Uterus (tissue), 3 donors: ENCODE measurements at regions not wholly inside any gene's neighbourhood (a gene's known extent, or its start where the extent isn't known, plus 50 kb on each side); places are given as distances from the start of the nearest gene placed in this dataset.
A peak's percentile ranks its signal among the peaks of the same experiment; 100 is the strongest.

ENCODE experiments used
- DNase-seq, 2 donors: peaks; one replicate each; pipeline ENCODE4 v3.0.0-alpha.2; 2019 to 2020
- H3K27ac ChIP-seq, 2 donors: fragments of 200-600 bp; sonication (generic); 1 replicate in 1 of 2; 2 replicates in 1 of 2; pipeline ENCODE4 v1.5.1; 2016 to 2018
- H3K27me3 ChIP-seq, 2 donors: fragments of 200-600 bp; sonication (generic); one replicate each; pipeline ENCODE4 v1.5.1; 2018 to 2019; ENCODE audit warnings: control low read depth in 1 of 2
- H3K36me3 ChIP-seq, 2 donors: fragments of 200-600 bp; sonication (generic); one replicate each; pipeline ENCODE4 v1.5.1; 2019; ENCODE audit warnings: control low read depth in 1 of 2
- H3K4me1 ChIP-seq, 2 donors: fragments of 200-600 bp; sonication (generic); one replicate each; pipeline ENCODE4 v1.5.1; 2018 to 2019; ENCODE audit warnings: control low read depth in 1 of 2
- H3K4me3 ChIP-seq, 2 donors: fragments of 200-600 bp; sonication (generic); 1 replicate in 1 of 2; 2 replicates in 1 of 2; pipeline ENCODE4 v1.5.1; 2018 to 2019; ENCODE audit warnings: mild to moderate bottlenecking in 1 of 2
- H3K9me3 ChIP-seq, 2 donors: fragments of 200-600 bp; sonication (generic); one replicate each; pipeline ENCODE4 v1.5.1; 2019; ENCODE audit warnings: control low read depth in 1 of 2
- POLR2A ChIP-seq, 2 donors: fragments of 450-650 bp; IDR thresholded peaks; one replicate each; pipeline ENCODE4 v1.6.1; 2016; ENCODE audit warnings: antibody characterized with exemption in 2 of 2, mild to moderate bottlenecking in 1 of 2, moderate library complexity in 1 of 2
- intact Hi-C: fragments of 100-400 bp; cut with DNase I; formaldehyde crosslinking; loops from one replicate; pipeline ENCODE4 v1.15.1; 2023; ENCODE audit warnings: low total_unique reads
- TF ChIP-seq, protein P1 (sequence below), 4 experiments: fragments of 200-600 bp in 2 of 4; fragments of 450-650 bp in 2 of 4; sonication (generic) in 2 of 4; IDR thresholded peaks; one replicate each; pipeline ENCODE4 v1.5.1; 2016 to 2019; ENCODE audit warnings: antibody characterized with exemption in 4 of 4, mild to moderate bottlenecking in 2 of 4, moderate library complexity in 1 of 4
- donor health status: DM: yes; HTN: yes; CAD: no.

- intact Hi-C loops: no loop called here
- DNase-seq: peak in 1 of 2 donors; percentile 24
- H3K27me3 ChIP-seq: no peaks in the 10 kb centered on the region
These were observed 346.1 kb downstream of the SIPA1L2 start for GRCh38 chr1:232283864-232284263.

GRCh38 chr1:232282498-232282897, 347.4 kb downstream of the SIPA1L2 start:
- intact Hi-C loops: no loop called here
- no peak overlapping the region for H3K4me3 ChIP-seq
- H3K9me3 ChIP-seq: no peaks in the 10 kb centered on the region
- no peaks in the 10 kb centered on the region for H3K4me1 ChIP-seq
- H3K27me3 ChIP-seq: no peaks in the 10 kb centered on the region
- H3K36me3 ChIP-seq: no peaks in the 10 kb centered on the region
- H3K27ac ChIP-seq: no peak overlapping the region
- TF ChIP-seq POLR2A (IDR thresholded peaks at IDR 0.05): no peak
- DNase-seq: no peak

More at GRCh38 chr1:232283864-232284263, 346.1 kb downstream of the SIPA1L2 start:
- TF ChIP-seq, protein P1, sequence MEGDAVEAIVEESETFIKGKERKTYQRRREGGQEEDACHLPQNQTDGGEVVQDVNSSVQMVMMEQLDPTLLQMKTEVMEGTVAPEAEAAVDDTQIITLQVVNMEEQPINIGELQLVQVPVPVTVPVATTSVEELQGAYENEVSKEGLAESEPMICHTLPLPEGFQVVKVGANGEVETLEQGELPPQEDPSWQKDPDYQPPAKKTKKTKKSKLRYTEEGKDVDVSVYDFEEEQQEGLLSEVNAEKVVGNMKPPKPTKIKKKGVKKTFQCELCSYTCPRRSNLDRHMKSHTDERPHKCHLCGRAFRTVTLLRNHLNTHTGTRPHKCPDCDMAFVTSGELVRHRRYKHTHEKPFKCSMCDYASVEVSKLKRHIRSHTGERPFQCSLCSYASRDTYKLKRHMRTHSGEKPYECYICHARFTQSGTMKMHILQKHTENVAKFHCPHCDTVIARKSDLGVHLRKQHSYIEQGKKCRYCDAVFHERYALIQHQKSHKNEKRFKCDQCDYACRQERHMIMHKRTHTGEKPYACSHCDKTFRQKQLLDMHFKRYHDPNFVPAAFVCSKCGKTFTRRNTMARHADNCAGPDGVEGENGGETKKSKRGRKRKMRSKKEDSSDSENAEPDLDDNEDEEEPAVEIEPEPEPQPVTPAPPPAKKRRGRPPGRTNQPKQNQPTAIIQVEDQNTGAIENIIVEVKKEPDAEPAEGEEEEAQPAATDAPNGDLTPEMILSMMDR (IDR thresholded peaks at IDR 0.05): no peak
- TF ChIP-seq POLR2A (IDR thresholded peaks at IDR 0.05): no peak
- Histone ChIP-seq H3K36me3 (no peaks in the 10 kb centered on the region), H3K27ac (no peak overlapping the region), H3K4me3 (no peak overlapping the region), H3K9me3 (no peaks in the 10 kb centered on the region), H3K4me1 (no peaks in the 10 kb centered on the region)

GRCh38 chr1:232280910-232281309, 349.0 kb downstream of the SIPA1L2 start:
- Histone ChIP-seq H3K4me3 (no peak overlapping the region), H3K4me1 (no peaks in the 10 kb centered on the region), H3K27ac (no peak overlapping the region), H3K9me3 (no peaks in the 10 kb centered on the region), H3K36me3 (no peaks in the 10 kb centered on the region), H3K27me3 (no peaks in the 10 kb centered on the region)
- intact Hi-C loops: no loop called here
- DNase-seq: no peak
- TF ChIP-seq, protein P1 (IDR thresholded peaks at IDR 0.05): no peak
- no peak for TF ChIP-seq POLR2A (IDR thresholded peaks at IDR 0.05)

GRCh38 chr1:232279909-232280400, 350.0 kb downstream of the SIPA1L2 start:
- Histone ChIP-seq H3K27ac (no peak overlapping the region), H3K4me3 (no peak overlapping the region), H3K4me1 (no peaks in the 10 kb centered on the region), H3K27me3 (no peaks in the 10 kb centered on the region), H3K36me3 (no peaks in the 10 kb centered on the region), H3K9me3 (no peaks in the 10 kb centered on the region)
- intact Hi-C loops: no loop called here
- TF ChIP-seq POLR2A (IDR thresholded peaks at IDR 0.05): no peak
- TF ChIP-seq, protein P1 (IDR thresholded peaks at IDR 0.05): no peak
- no peak for DNase-seq

DNA sequence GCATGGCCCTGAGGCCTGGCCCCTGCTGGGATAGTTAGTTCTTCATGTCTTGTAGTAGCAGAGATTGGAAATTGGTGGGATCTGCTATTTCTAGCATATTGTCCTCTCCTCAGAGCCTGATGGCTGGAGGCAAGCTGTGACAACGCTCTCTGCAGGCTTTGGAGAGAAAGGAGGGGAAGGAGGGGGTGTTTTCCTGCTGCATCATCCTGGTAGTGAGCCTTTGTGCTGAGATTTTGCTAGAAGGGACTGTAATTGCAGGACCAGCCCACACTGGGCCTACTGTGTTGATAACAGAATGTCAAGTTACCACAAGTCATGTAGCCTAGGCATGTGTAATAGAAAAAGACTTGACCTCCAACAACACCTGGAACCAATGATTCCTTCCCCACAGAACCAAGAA, 351.0 kb downstream of the SIPA1L2 start:
- Histone ChIP-seq H3K36me3 (no peaks in the 10 kb centered on the region), H3K27me3 (no peaks in the 10 kb centered on the region), H3K9me3 (no peaks in the 10 kb centered on the region), H3K4me1 (no peaks in the 10 kb centered on the region), H3K4me3 (no peak overlapping the region), H3K27ac (no peak overlapping the region)
- no peak for DNase-seq
- TF ChIP-seq POLR2A (IDR thresholded peaks at IDR 0.05): no peak
- TF ChIP-seq, protein P1 (IDR thresholded peaks at IDR 0.05): no peak
- intact Hi-C loops: no loop called here

GRCh38 chr1:232276651-232277050, 353.3 kb downstream of the SIPA1L2 start:
- no peak for DNase-seq
- Histone ChIP-seq H3K9me3 (no peaks in the 10 kb centered on the region), H3K27ac (no peak overlapping the region), H3K4me3 (no peak overlapping the region), H3K4me1 (no peaks in the 10 kb centered on the region), H3K27me3 (no peaks in the 10 kb centered on the region), H3K36me3 (no peaks in the 10 kb centered on the region)
- intact Hi-C loops: no loop called here
- no peak for TF ChIP-seq POLR2A (IDR thresholded peaks at IDR 0.05)
- TF ChIP-seq, protein P1 (IDR thresholded peaks at IDR 0.05): no peak
